Kidney (tissue), 13 donors: ENCODE measurements at regions not wholly inside any gene's neighbourhood (a gene's known extent, or its start where the extent isn't known, plus 50 kb on each side); places are given as distances from the start of the nearest gene placed in this dataset.
A peak's percentile ranks its signal among the peaks of the same experiment; 100 is the strongest.

ENCODE experiments used
- DNase-seq, 5 donors: peaks; one replicate each; pipeline ENCODE4 v3.0.0-alpha.2; 2013 to 2020
- FAIRE-seq: peaks from 2 replicates; lab custom pipeline; 2012; peaks lifted over from hg19 to GRCh38; lab: Jason Lieb, UNC
- H3K27ac ChIP-seq, 2 donors: one replicate each; pipeline ENCODE4 v1.7.0; 2013; ENCODE audit warnings: low read depth in 2 of 2, low read length in 2 of 2, inconsistent platforms in 1 of 2
- H3K27me3 ChIP-seq: one replicate; pipeline ENCODE4 v1.7.1; 2013; ENCODE audit warnings: low read length, inconsistent platforms; ENCODE audit not compliant: control insufficient read depth, insufficient read depth
- H3K36me3 ChIP-seq, 3 donors: one replicate each; pipeline versions ENCODE4 v1.7.0 to v1.7.1; 2013; ENCODE audit warnings: low read length in 3 of 3, control low read depth in 1 of 3, inconsistent platforms in 1 of 3; ENCODE audit not compliant: insufficient read depth in 3 of 3, control insufficient read depth in 2 of 3
- H3K4me1 ChIP-seq, 3 donors: one replicate each; pipeline versions ENCODE4 v1.7.0 to v1.7.1; 2013; ENCODE audit warnings: low read length in 3 of 3, inconsistent platforms in 1 of 3, low read depth in 1 of 3; ENCODE audit not compliant: control insufficient read depth in 2 of 3, insufficient read depth in 2 of 3
- H3K4me3 ChIP-seq, 3 donors: one replicate each; pipeline versions ENCODE4 v1.7.0 to v1.8.1; 2013; ENCODE audit warnings: low read length in 3 of 3, control low read depth in 1 of 3, inconsistent platforms in 1 of 3
- H3K9ac ChIP-seq, 3 donors: one replicate each; pipeline versions ENCODE4 v1.7.0 to v1.7.1; 2013; ENCODE audit warnings: low read length in 3 of 3, control low read depth in 1 of 3, inconsistent platforms in 1 of 3
- H3K9me3 ChIP-seq, 3 donors: one replicate each; pipeline versions ENCODE4 v1.7.0 to v1.7.1; 2013; ENCODE audit warnings: low read length in 3 of 3, control low read depth in 1 of 3, inconsistent platforms in 1 of 3; ENCODE audit not compliant: control insufficient read depth in 2 of 3, insufficient read depth in 1 of 3
- CTCF ChIP-seq: IDR thresholded peaks from 3 replicates; pipeline ENCODE4 v1.5.1; 2012; ENCODE audit warnings: mild to moderate bottlenecking, moderate library complexity, borderline replicate concordance; ENCODE audit not compliant: insufficient read depth; ENCODE audit errors: extremely low read depth
- intact Hi-C: fragments of 100-400 bp; cut with DNase I; formaldehyde crosslinking; loops from one replicate; pipeline ENCODE4 v1.11.1; 2022
- donor health status: control.
- donor health status: control.
- donor health status: control.
- donor health status: control.
- donor health status: control.
- donor health status: DM: yes; HTN: yes; CAD: no.
- donor health status: Normal renal cell carcinoma (clear cell type).

GRCh38 chr3:191138937-191139336 lies 60.1 kb upstream of the OSTN start:
- H3K4me3 ChIP-seq: no peak overlapping the region
- no peak for FAIRE-seq
- no peaks in the 10 kb centered on the region for H3K27me3 ChIP-seq
- no peaks in the 10 kb centered on the region for H3K9me3 ChIP-seq
- TF ChIP-seq CTCF: no peak
- no peak for DNase-seq
- no peaks in the 10 kb centered on the region for H3K36me3 ChIP-seq
- H3K27ac ChIP-seq: no peak overlapping the region
- no peak overlapping the region for H3K9ac ChIP-seq
- no peaks in the 10 kb centered on the region for H3K4me1 ChIP-seq
- intact Hi-C loops: no loop called here

- no peak for TF ChIP-seq CTCF
- Histone ChIP-seq H3K9me3 (no peaks in the 10 kb centered on the region), H3K27me3 (no peaks in the 10 kb centered on the region), H3K4me1 (no peaks in the 10 kb centered on the region), H3K9ac (no peak overlapping the region), H3K4me3 (no peak overlapping the region), H3K27ac (no peak overlapping the region), H3K36me3 (no peaks in the 10 kb centered on the region)
- FAIRE-seq (no peak), DNase-seq (no peak)
- intact Hi-C loops: no loop called here
Measured at GRCh38 chr3:191137708-191138107, 61.3 kb upstream of the OSTN start.

GRCh38 chr3:191136347-191136746 lies 62.7 kb upstream of the OSTN start:
- H3K27me3 ChIP-seq: no peaks in the 10 kb centered on the region
- TF ChIP-seq CTCF: peak; percentile 21
- no peak for FAIRE-seq
- no peak overlapping the region for H3K9ac ChIP-seq
- intact Hi-C loops: no loop called here
- H3K36me3 ChIP-seq: no peaks in the 10 kb centered on the region
- H3K4me3 ChIP-seq: no peak overlapping the region
- DNase-seq: no peak
- H3K4me1 ChIP-seq: no peaks in the 10 kb centered on the region
- no peaks in the 10 kb centered on the region for H3K9me3 ChIP-seq
- no peak overlapping the region for H3K27ac ChIP-seq

GRCh38 chr3:191135175-191135574 lies 63.9 kb upstream of the OSTN start:
- H3K36me3 ChIP-seq: no peaks in the 10 kb centered on the region
- no peaks in the 10 kb centered on the region for H3K4me1 ChIP-seq
- no peak overlapping the region for H3K27ac ChIP-seq
- intact Hi-C loops: no loop called here
- no peak overlapping the region for H3K4me3 ChIP-seq
- H3K9me3 ChIP-seq: no peaks in the 10 kb centered on the region
- no peak overlapping the region for H3K9ac ChIP-seq
- no peaks in the 10 kb centered on the region for H3K27me3 ChIP-seq
- no peak for DNase-seq
- TF ChIP-seq CTCF: no peak
- FAIRE-seq: no peak
